ENCODE measurements at regions not wholly inside any gene's neighbourhood (a gene's known extent, or its start where the extent isn't known, plus 50 kb on each side); places are given as distances from the start of the nearest gene placed in this dataset.

DNA sequence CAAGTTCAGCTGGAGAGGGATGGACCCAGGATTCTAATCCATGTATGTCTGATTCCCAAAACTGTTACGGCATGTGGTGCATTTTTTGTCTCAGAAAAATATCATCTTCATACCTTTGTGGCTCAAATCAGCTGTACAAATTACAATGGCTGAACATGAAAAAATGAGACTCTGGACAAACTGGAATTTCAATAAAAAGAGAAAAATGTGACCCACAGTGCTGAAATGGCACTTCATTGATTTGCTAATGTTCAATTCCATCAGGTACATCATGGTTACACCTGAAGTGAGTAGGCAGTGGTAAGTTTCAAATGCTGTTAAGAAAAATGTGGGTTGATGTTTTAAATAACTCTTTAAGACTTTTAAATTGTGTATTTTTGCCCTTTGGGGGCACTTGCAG, 165.6 kb upstream of the CAND1 start (continued):
- TF ChIP-seq, protein P1, sequence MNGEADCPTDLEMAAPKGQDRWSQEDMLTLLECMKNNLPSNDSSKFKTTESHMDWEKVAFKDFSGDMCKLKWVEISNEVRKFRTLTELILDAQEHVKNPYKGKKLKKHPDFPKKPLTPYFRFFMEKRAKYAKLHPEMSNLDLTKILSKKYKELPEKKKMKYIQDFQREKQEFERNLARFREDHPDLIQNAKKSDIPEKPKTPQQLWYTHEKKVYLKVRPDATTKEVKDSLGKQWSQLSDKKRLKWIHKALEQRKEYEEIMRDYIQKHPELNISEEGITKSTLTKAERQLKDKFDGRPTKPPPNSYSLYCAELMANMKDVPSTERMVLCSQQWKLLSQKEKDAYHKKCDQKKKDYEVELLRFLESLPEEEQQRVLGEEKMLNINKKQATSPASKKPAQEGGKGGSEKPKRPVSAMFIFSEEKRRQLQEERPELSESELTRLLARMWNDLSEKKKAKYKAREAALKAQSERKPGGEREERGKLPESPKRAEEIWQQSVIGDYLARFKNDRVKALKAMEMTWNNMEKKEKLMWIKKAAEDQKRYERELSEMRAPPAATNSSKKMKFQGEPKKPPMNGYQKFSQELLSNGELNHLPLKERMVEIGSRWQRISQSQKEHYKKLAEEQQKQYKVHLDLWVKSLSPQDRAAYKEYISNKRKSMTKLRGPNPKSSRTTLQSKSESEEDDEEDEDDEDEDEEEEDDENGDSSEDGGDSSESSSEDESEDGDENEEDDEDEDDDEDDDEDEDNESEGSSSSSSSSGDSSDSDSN (CRISPR knock-in tag; IDR thresholded peaks at IDR 0.05), result no peak
- no peak for TF ChIP-seq CBX5 (CRISPR knock-in tag; IDR thresholded peaks at IDR 0.05; ENCODE audit: borderline replicate concordance)
- no peak for TF ChIP-seq PRDM4 (CRISPR knock-in tag; IDR thresholded peaks at IDR 0.05; ENCODE audit: borderline replicate concordance)
- TF ChIP-seq ZNF616 (CRISPR knock-in tag; IDR thresholded peaks at IDR 0.05; ENCODE audit: low read depth), result no peak
- TF ChIP-seq, protein P2, sequence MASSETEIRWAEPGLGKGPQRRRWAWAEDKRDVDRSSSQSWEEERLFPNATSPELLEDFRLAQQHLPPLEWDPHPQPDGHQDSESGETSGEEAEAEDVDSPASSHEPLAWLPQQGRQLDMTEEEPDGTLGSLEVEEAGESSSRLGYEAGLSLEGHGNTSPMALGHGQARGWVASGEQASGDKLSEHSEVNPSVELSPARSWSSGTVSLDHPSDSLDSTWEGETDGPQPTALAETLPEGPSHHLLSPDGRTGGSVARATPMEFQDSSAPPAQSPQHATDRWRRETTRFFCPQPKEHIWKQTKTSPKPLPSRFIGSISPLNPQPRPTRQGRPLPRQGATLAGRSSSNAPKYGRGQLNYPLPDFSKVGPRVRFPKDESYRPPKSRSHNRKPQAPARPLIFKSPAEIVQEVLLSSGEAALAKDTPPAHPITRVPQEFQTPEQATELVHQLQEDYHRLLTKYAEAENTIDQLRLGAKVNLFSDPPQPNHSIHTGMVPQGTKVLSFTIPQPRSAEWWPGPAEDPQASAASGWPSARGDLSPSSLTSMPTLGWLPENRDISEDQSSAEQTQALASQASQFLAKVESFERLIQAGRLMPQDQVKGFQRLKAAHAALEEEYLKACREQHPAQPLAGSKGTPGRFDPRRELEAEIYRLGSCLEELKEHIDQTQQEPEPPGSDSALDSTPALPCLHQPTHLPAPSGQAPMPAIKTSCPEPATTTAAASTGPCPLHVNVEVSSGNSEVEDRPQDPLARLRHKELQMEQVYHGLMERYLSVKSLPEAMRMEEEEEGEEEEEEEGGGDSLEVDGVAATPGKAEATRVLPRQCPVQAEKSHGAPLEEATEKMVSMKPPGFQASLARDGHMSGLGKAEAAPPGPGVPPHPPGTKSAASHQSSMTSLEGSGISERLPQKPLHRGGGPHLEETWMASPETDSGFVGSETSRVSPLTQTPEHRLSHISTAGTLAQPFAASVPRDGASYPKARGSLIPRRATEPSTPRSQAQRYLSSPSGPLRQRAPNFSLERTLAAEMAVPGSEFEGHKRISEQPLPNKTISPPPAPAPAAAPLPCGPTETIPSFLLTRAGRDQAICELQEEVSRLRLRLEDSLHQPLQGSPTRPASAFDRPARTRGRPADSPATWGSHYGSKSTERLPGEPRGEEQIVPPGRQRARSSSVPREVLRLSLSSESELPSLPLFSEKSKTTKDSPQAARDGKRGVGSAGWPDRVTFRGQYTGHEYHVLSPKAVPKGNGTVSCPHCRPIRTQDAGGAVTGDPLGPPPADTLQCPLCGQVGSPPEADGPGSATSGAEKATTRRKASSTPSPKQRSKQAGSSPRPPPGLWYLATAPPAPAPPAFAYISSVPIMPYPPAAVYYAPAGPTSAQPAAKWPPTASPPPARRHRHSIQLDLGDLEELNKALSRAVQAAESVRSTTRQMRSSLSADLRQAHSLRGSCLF (CRISPR knock-in tag; IDR thresholded peaks at IDR 0.05; ENCODE audit: borderline replicate concordance), result no peak

All from HepG2 (cell line).